H1 (cell line): ENCODE measurements at regions not wholly inside any gene's neighbourhood (a gene's known extent, or its start where the extent isn't known, plus 50 kb on each side); places are given as distances from the start of the nearest gene placed in this dataset.
"Not testable (repeated sequence)": the region's sequence is repeated elsewhere in the genome, so short reads cannot be mapped to it uniquely, and the experiment has no call there.

ENCODE experiments used
- CTCF ChIA-PET: fragments of 300-600 bp; sonication (Branson Sonifier 250); formaldehyde crosslinking; loops from one replicate; lab custom pipeline; 2021; ENCODE audit not compliant: partially characterized antibody; lab: Charles Lee
- POLR2A ChIA-PET: fragments of 300-600 bp; sonication (Branson Sonifier 250); formaldehyde crosslinking; loops from one replicate; lab custom pipeline; 2021; ENCODE audit warnings: inconsistent platforms; ENCODE audit not compliant: partially characterized antibody; lab: Charles Lee
- DNase-seq, 2 experiments: peaks; one replicate each; pipeline versions ENCODE4 v3.0.0 to v3.0.0-alpha.2; 2010 to 2022; ENCODE audit warnings: low spot score in 2 of 2, low read depth in 1 of 2, mixed read lengths in 1 of 2
- FAIRE-seq: peaks from 2 replicates; lab custom pipeline; 2011; peaks lifted over from hg19 to GRCh38; lab: Jason Lieb, UNC
- H2AFZ ChIP-seq: 2 replicates; pipeline ENCODE4 v1.8.1; 2012; ENCODE audit warnings: low read length, inconsistent platforms
- H2AK5ac ChIP-seq: 2 replicates; pipeline ENCODE4 v1.6.1; 2013; ENCODE audit warnings: low read depth, low read length
- H2BK120ac ChIP-seq: replicated peaks from 2 replicates; pipeline ENCODE3; 2013; ENCODE audit warnings: low read depth, low read length, inconsistent platforms
- H2BK12ac ChIP-seq: 2 replicates; pipeline ENCODE4 v1.6.1; 2013; ENCODE audit warnings: low read depth, low read length
- H2BK15ac ChIP-seq: 2 replicates; pipeline ENCODE4 v1.6.1; 2013; ENCODE audit warnings: low read length
- H2BK20ac ChIP-seq: 2 replicates; pipeline ENCODE4 v1.6.1; 2013; ENCODE audit warnings: low read length
- H2BK5ac ChIP-seq: 2 replicates; pipeline ENCODE4 v1.6.1; 2013; ENCODE audit warnings: low read depth, low read length
- H3K14ac ChIP-seq: 2 replicates; pipeline ENCODE4 v1.6.1; 2013; ENCODE audit warnings: inconsistent platforms; ENCODE audit not compliant: insufficient read length
- H3K18ac ChIP-seq: 2 replicates; pipeline ENCODE4 v1.6.1; 2013; ENCODE audit warnings: low read length; ENCODE audit errors: extremely low read depth
- H3K23ac ChIP-seq: 2 replicates; pipeline ENCODE4 v1.6.1; 2013; ENCODE audit warnings: inconsistent platforms; ENCODE audit not compliant: insufficient read length
- H3K23me2 ChIP-seq: 2 replicates; pipeline ENCODE4 v1.6.1; 2013; ENCODE audit warnings: low read depth, low read length
- H3K27ac ChIP-seq: 2 replicates; pipeline ENCODE4 v1.6.1; 2011; ENCODE audit warnings: low read depth, low read length, inconsistent platforms
- H3K27me3 ChIP-seq, 4 experiments: replicated peaks in 1 of 4; 1 replicate in 1 of 4; 2 replicates in 3 of 4; pipeline versions ENCODE4 v1.6.1 to v1.8.1; 2011 to 2013; ENCODE audit warnings: low read length in 3 of 4, mild to moderate bottlenecking in 3 of 4, inconsistent platforms in 2 of 4, mixed read lengths in 2 of 4, moderate library complexity in 1 of 4; ENCODE audit not compliant: control insufficient read depth in 3 of 4, insufficient read depth in 3 of 4; ENCODE audit errors: extremely low read depth in 1 of 4
- H3K36me3 ChIP-seq, 4 experiments: 2 replicates each; pipeline versions ENCODE4 v1.6.1 to v1.8.1; 2011 to 2013; ENCODE audit warnings: mild to moderate bottlenecking in 4 of 4, low read length in 3 of 4, moderate library complexity in 2 of 4, control low read depth in 1 of 4, inconsistent platforms in 1 of 4; ENCODE audit not compliant: insufficient read depth in 4 of 4, control insufficient read depth in 2 of 4
- H3K4ac ChIP-seq: replicated peaks from 2 replicates; pipeline ENCODE3; 2013; ENCODE audit warnings: low read length, low read depth, mixed read lengths, inconsistent platforms; ENCODE audit not compliant: insufficient read length
- H3K4me1 ChIP-seq, 4 experiments: replicated peaks in 1 of 4; 1 replicate in 1 of 4; 2 replicates in 3 of 4; pipeline versions ENCODE4 v1.6.1 to v1.8.1; 2011 to 2013; ENCODE audit warnings: low read length in 3 of 4, inconsistent platforms in 2 of 4, mixed read lengths in 1 of 4; ENCODE audit not compliant: insufficient read depth in 4 of 4, control insufficient read depth in 3 of 4
- H3K4me2 ChIP-seq, 2 experiments: 2 replicates each; pipeline versions ENCODE4 v1.6.1 to v1.8.1; 2011 to 2013; ENCODE audit warnings: low read depth in 2 of 2, low read length in 2 of 2, control low read depth in 1 of 2, inconsistent platforms in 1 of 2, mild to moderate bottlenecking in 1 of 2; ENCODE audit not compliant: insufficient read depth in 1 of 2
- H3K4me3 ChIP-seq, 4 experiments: fragments of 200-600, 300-600 bp in 1 of 4; sonication (generic), shearing (Covaris generic), sonication (Bioruptor Twin) in 1 of 4; 2 replicates each; pipeline versions ENCODE4 v1.5.1 to v1.8.1; 2011 to 2016; ENCODE audit warnings: low read length in 4 of 4, low read depth in 3 of 4, control low read depth in 2 of 4, inconsistent platforms in 2 of 4, mild to moderate bottlenecking in 2 of 4, mixed read lengths in 1 of 4, moderate library complexity in 1 of 4; ENCODE audit not compliant: insufficient read depth in 2 of 4; ENCODE audit errors: extremely low read depth in 1 of 4
- H3K56ac ChIP-seq: replicated peaks from 2 replicates; pipeline ENCODE3; 2013; ENCODE audit warnings: low read depth, mild to moderate bottlenecking, mixed read lengths, low read length, inconsistent platforms; ENCODE audit not compliant: insufficient read length
- H3K79me1 ChIP-seq: 2 replicates; pipeline ENCODE4 v1.6.1; 2013; ENCODE audit warnings: low read depth, low read length, control low read depth
- H3K79me2 ChIP-seq, 2 experiments: 2 replicates each; pipeline versions ENCODE4 v1.6.1 to v1.8.1; 2012 to 2013; ENCODE audit warnings: low read length in 2 of 2, mild to moderate bottlenecking in 2 of 2, inconsistent platforms in 1 of 2; ENCODE audit not compliant: insufficient read depth in 2 of 2, control insufficient read depth in 1 of 2
- H3K9ac ChIP-seq, 4 experiments: replicated peaks in 1 of 4; 1 replicate in 1 of 4; 2 replicates in 3 of 4; pipeline versions ENCODE4 v1.6.1 to v1.8.1; 2011 to 2013; ENCODE audit warnings: low read depth in 3 of 4, low read length in 3 of 4, control low read depth in 2 of 4, mild to moderate bottlenecking in 2 of 4, moderate library complexity in 2 of 4, inconsistent platforms in 1 of 4; ENCODE audit errors: extremely low read depth in 1 of 4
- H3K9me3 ChIP-seq, 2 experiments: 2 replicates each; pipeline versions ENCODE4 v1.6.1 to v1.8.1; 2012 to 2013; ENCODE audit warnings: mild to moderate bottlenecking in 2 of 2, moderate library complexity in 2 of 2, control low read depth in 1 of 2, inconsistent platforms in 1 of 2, low read depth in 1 of 2, low read length in 1 of 2, mixed read lengths in 1 of 2; ENCODE audit not compliant: insufficient read depth in 2 of 2
- H4K20me1 ChIP-seq, 2 experiments: replicated peaks in 1 of 2; 2 replicates each; pipeline versions ENCODE3 to v1.8.1; 2011 to 2013; ENCODE audit warnings: inconsistent platforms in 2 of 2, low read length in 2 of 2, mild to moderate bottlenecking in 1 of 2; ENCODE audit not compliant: insufficient read depth in 2 of 2, control insufficient read depth in 1 of 2
- H4K5ac ChIP-seq: 2 replicates; pipeline ENCODE4 v1.6.1; 2013; ENCODE audit warnings: low read length, low read depth, mixed read lengths, inconsistent platforms; ENCODE audit not compliant: insufficient read length
- H4K8ac ChIP-seq: 2 replicates; pipeline ENCODE4 v1.8.0; 2013; ENCODE audit warnings: mild to moderate bottlenecking, moderate library complexity, low read length, inconsistent platforms; ENCODE audit not compliant: insufficient read depth; ENCODE audit errors: extremely low read depth
- H4K91ac ChIP-seq: replicated peaks from 2 replicates; pipeline ENCODE3; 2013; ENCODE audit warnings: low read length, mixed read lengths, inconsistent platforms; ENCODE audit not compliant: insufficient read length
- WGBS, 2 experiments: shearing (Covaris generic) in 1 of 2; methylation state at CpG; one replicate each; pipeline versions ENCODE4 v1.1.6 to v1.1.7; 2013 to 2015; ENCODE audit warnings: low lambda C conversion rate in 2 of 2, mixed read lengths in 2 of 2, inconsistent platforms in 1 of 2, low coverage in 1 of 2, missing lambda C conversion rate in 1 of 2; ENCODE audit not compliant: insufficient replicate concordance in 2 of 2, insufficient coverage in 1 of 2, insufficient read length in 1 of 2; ENCODE audit errors: extremely low coverage in 1 of 2, missing lambda C conversion rate in 1 of 2; 5-methylcytosine and 5-hydroxymethylcytosine counted together

DNA sequence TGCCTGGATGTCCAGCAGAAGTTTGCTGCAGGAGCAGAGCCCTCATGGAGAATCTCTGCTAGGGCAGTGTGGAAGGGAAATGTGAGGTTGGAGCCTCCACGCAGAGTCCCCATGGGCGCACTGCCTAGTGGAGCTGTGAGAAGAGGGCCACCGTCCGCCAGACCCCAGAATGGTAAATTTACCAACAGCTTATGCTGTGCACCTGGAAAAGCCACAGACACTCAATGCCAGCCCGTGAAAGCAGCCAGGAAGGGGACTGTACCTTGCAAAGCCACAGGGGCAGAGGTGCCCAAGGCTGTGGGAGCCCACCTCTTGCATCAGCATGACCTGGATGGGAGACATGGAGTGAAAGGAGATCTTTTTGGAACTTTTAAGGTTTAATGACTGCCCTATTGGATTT, 225.6 kb upstream of the RSPO3 start:
- H3K14ac ChIP-seq, H3K9ac ChIP-seq, H4K5ac ChIP-seq, H2BK15ac ChIP-seq, H3K36me3 ChIP-seq, H3K9me3 ChIP-seq, H4K8ac ChIP-seq, H2BK20ac ChIP-seq, H3K18ac ChIP-seq, H2BK120ac ChIP-seq, H3K79me1 ChIP-seq, H3K23ac ChIP-seq, H3K4me2 ChIP-seq, H3K56ac ChIP-seq, H3K27me3 ChIP-seq, DNase-seq, H3K23me2 ChIP-seq, POLR2A ChIA-PET, H3K27ac ChIP-seq, H3K4me3 ChIP-seq, H2BK12ac ChIP-seq, H2AFZ ChIP-seq, H2AK5ac ChIP-seq, H3K4ac ChIP-seq, H3K79me2 ChIP-seq, FAIRE-seq, H3K4me1 ChIP-seq, H4K20me1 ChIP-seq, CTCF ChIA-PET, H4K91ac ChIP-seq, H2BK5ac ChIP-seq: not testable (repeated sequence)
- WGBS, 2 experiments, result 76% methylated on average over 5 of the region's 5 CpGs; no CpG with 5 or more reads in 1 of the 2 experiments
